HepG2 (cell line): ENCODE measurements at regions not wholly inside any gene's neighbourhood (a gene's known extent, or its start where the extent isn't known, plus 50 kb on each side); places are given as distances from the start of the nearest gene placed in this dataset.

Source experiments
- CTCF ChIP-seq: sonication (generic); formaldehyde crosslinking; IDR thresholded peaks from 2 replicates; pipeline ENCODE4 v1.5.0; 2020; ENCODE audit warnings: mild to moderate bottlenecking, missing genetic modification reagents, moderate library complexity
- EZH2 ChIP-seq: conservative IDR thresholded peaks from 2 replicates; pipeline ENCODE4 v1.6.1; 2012; ENCODE audit warnings: mild to moderate bottlenecking, low read depth, low read length, moderate library complexity
- FOXM1 ChIP-seq: sonication (generic); formaldehyde crosslinking; IDR thresholded peaks from 2 replicates; pipeline ENCODE4 v1.5.0; 2020; ENCODE audit warnings: missing genetic modification reagents
- HBP1 ChIP-seq: IDR thresholded peaks from 2 replicates; pipeline ENCODE4 v1.6.1; 2016; ENCODE audit warnings: low read depth, control low read depth
- HMGXB4 ChIP-seq, 2 experiments: sonication (generic) in 1 of 2; formaldehyde crosslinking in 1 of 2; IDR thresholded peaks; 2 replicates each; pipeline versions ENCODE4 v1.4.0 to v1.6.1; 2018 to 2020; ENCODE audit warnings: missing genetic modification reagents in 2 of 2, borderline replicate concordance in 1 of 2, low read depth in 1 of 2, mild to moderate bottlenecking in 1 of 2, missing biosample characterization in 1 of 2
- KLF16 ChIP-seq, 2 experiments: sonication (generic) in 1 of 2; formaldehyde crosslinking in 1 of 2; IDR thresholded peaks; 2 replicates each; pipeline versions ENCODE4 v1.6.1 to v1.8.0; 2016 to 2023; ENCODE audit warnings: missing genetic modification reagents in 2 of 2, missing compliant biosample characterization in 1 of 2
- NCOR1 ChIP-seq: fragments of 200-600 bp; sonication (generic); IDR thresholded peaks from 2 replicates; pipeline ENCODE4 v1.7.0; 2017; ENCODE audit warnings: antibody characterized with exemption, low read length, borderline replicate concordance
- NFE2L2 ChIP-seq: fragments of 150-350 bp; IDR thresholded peaks from 2 replicates; pipeline ENCODE4 v1.6.1; 2014; ENCODE audit warnings: low read length
- TAF1 ChIP-seq: sonication (generic); formaldehyde crosslinking; IDR thresholded peaks from 2 replicates; pipeline ENCODE4 v1.4.0; 2020; ENCODE audit warnings: missing genetic modification reagents
- TAF15 ChIP-seq: fragments of 200-400 bp; formaldehyde crosslinking; IDR thresholded peaks from one replicate; pipeline ENCODE4 v1.6.1; 2018; ENCODE audit warnings: mild to moderate bottlenecking, low read depth, low read length; ENCODE audit not compliant: poor library complexity, severe bottlenecking
- ZNF18 ChIP-seq: sonication (generic); formaldehyde crosslinking; IDR thresholded peaks from 2 replicates; pipeline ENCODE4 v1.8.0; 2022; ENCODE audit warnings: mild to moderate bottlenecking, missing genetic modification reagents; ENCODE audit not compliant: insufficient replicate concordance
- ZNF850 ChIP-seq: sonication (generic); formaldehyde crosslinking; conservative IDR thresholded peaks from 2 replicates; pipeline ENCODE4 v1.9.0; 2021; ENCODE audit warnings: mild to moderate bottlenecking, missing genetic modification reagents
- TF ChIP-seq, protein P1 (sequence below): sonication (generic); formaldehyde crosslinking; IDR thresholded peaks from 2 replicates; pipeline ENCODE4 v1.9.0; 2021; ENCODE audit warnings: missing genetic modification reagents, borderline replicate concordance

DNA sequence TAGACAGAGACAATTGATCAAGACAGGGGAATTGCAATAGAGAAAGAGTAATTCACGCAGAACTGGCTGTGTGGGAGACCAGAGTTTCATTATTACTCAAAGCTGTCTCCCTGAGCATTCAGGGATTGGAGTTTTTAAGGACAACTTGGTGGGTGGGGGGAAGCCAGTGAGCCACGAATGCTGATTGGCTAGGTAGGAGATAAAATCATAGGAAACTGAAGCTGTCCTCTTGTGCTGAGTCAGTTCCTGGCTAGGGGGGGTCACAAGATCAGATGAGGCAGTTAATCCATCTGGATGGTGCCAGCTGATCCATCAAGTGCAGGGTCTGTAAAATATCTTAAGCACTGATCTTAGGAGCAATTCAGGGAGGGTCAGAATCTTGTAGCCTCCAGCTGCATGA is 358.6 kb downstream of the GPM6A start:
- TF ChIP-seq, protein P1, sequence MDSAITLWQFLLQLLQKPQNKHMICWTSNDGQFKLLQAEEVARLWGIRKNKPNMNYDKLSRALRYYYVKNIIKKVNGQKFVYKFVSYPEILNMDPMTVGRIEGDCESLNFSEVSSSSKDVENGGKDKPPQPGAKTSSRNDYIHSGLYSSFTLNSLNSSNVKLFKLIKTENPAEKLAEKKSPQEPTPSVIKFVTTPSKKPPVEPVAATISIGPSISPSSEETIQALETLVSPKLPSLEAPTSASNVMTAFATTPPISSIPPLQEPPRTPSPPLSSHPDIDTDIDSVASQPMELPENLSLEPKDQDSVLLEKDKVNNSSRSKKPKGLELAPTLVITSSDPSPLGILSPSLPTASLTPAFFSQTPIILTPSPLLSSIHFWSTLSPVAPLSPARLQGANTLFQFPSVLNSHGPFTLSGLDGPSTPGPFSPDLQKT (CRISPR knock-in tag), result no peak
- no peak for TF ChIP-seq FOXM1
- TF ChIP-seq EZH2, result no peak
- no peak for TF ChIP-seq NFE2L2
- TF ChIP-seq NCOR1, result no peak
- no peak for TF ChIP-seq TAF15
- no peak for TF ChIP-seq TAF1 (CRISPR knock-in tag)
- no peak for TF ChIP-seq KLF16 (CRISPR knock-in tag; IDR thresholded peaks at IDR 0.05)
- TF ChIP-seq ZNF18 (CRISPR knock-in tag), result no peak
- TF ChIP-seq HBP1 (CRISPR knock-in tag), result no peak
- no peak for TF ChIP-seq HMGXB4 (CRISPR knock-in tag; IDR thresholded peaks at IDR 0.05; ENCODE audit: borderline replicate concordance in 1 of 2, low read depth in 1 of 2)
- no peak for TF ChIP-seq ZNF850
- no peak for TF ChIP-seq CTCF
